ENCODE measurements at regions not wholly inside any gene's neighbourhood (a gene's known extent, or its start where the extent isn't known, plus 50 kb on each side); places are given as distances from the start of the nearest gene placed in this dataset.

GRCh38 chr5:24831989-24832388, 187.2 kb upstream of the CDH10 start:
- TF ChIP-seq RAD21 (conservative IDR thresholded peaks at IDR 0.05 in 1 of 2, IDR thresholded peaks at IDR 0.05 in 1 of 2) = no peak
- no peak for TF ChIP-seq CTCF (IDR thresholded peaks at IDR 0.05)
- TF ChIP-seq JUN (IDR thresholded peaks at IDR 0.05) = no peak
- no peak for TF ChIP-seq GATA3 (IDR thresholded peaks at IDR 0.05; ENCODE audit: borderline replicate concordance)
- TF ChIP-seq REST (IDR thresholded peaks at IDR 0.05) = no peak
- TF ChIP-seq CEBPB (IDR thresholded peaks at IDR 0.05) = no peak
- TF ChIP-seq CHD4 (IDR thresholded peaks at IDR 0.05; ENCODE audit: borderline replicate concordance) = no peak
